Activated CD4-positive, alpha-beta memory T cell treated with anti-CD3 and anti-CD28 coated beads for 36 hours (primary cell): ENCODE measurements at regions not wholly inside any gene's neighbourhood (a gene's known extent, or its start where the extent isn't known, plus 50 kb on each side); places are given as distances from the start of the nearest gene placed in this dataset.

Source experiments
- CTCF ChIA-PET: fragments of 350-600 bp; sonication (Branson Sonifier 250); formaldehyde crosslinking; loops from one replicate; lab custom pipeline; 2021; ENCODE audit warnings: antibody characterized with exemption, inconsistent platforms; lab: Charles Lee
- POLR2A ChIA-PET: fragments of 350-600 bp; sonication (Branson Sonifier 250); formaldehyde crosslinking; loops from one replicate; lab custom pipeline; 2021; ENCODE audit warnings: antibody characterized with exemption; lab: Charles Lee
- DNase-seq: peaks from one replicate; pipeline ENCODE4 v3.0.0-alpha.2; 2020
- H3K27ac Mint-ChIP-seq: one replicate; pipeline ENCODE4 v1.8.0; 2021; ENCODE audit warnings: mixed read lengths
- H3K27me3 Mint-ChIP-seq: one replicate; pipeline ENCODE4 v1.8.0; 2021; ENCODE audit warnings: mixed read lengths
- H3K36me3 Mint-ChIP-seq: one replicate; pipeline ENCODE4 v1.8.0; 2021; ENCODE audit warnings: mixed read lengths
- H3K4me1 Mint-ChIP-seq: one replicate; pipeline ENCODE4 v1.8.0; 2021; ENCODE audit warnings: low read depth, mixed read lengths
- H3K4me3 Mint-ChIP-seq: one replicate; pipeline ENCODE4 v1.8.0; 2021; ENCODE audit warnings: mild to moderate bottlenecking, mixed read lengths
- H3K9me3 Mint-ChIP-seq: one replicate; pipeline ENCODE4 v1.8.0; 2021; ENCODE audit warnings: mixed read lengths
- intact Hi-C: fragments of 100-400 bp; cut with micrococcal nuclease; formaldehyde crosslinking; loops from one replicate; pipeline ENCODE4 v1.15.1; 2023

GRCh38 chr7:25482631-25483030, 254.3 kb upstream of the NPVF start:
- no peak for DNase-seq
- Mint-ChIP-seq H3K4me3 (no peak overlapping the region), H3K36me3 (no peaks in the 10 kb centered on the region), H3K27ac (no peak overlapping the region), H3K9me3 (no peaks in the 10 kb centered on the region), H3K4me1 (no peaks in the 10 kb centered on the region), H3K27me3 (no peaks in the 10 kb centered on the region)
- POLR2A ChIA-PET = no interaction called here
- intact Hi-C loops = no loop called here
- CTCF ChIA-PET = interaction anchor here (0.6 kb wide), 1 partner anchor 92 kb away, joined by 3 read pairs; no protein-coding TSS in a partner anchor

- intact Hi-C loops = no loop called here
- H3K9me3 Mint-ChIP-seq = no peaks in the 10 kb centered on the region
- CTCF ChIA-PET = no interaction called here
Measured at GRCh38 chr7:25485026-25485425, 256.7 kb upstream of the NPVF start.

GRCh38 chr7:25486656-25487055, 258.4 kb upstream of the NPVF start:
- no peaks in the 10 kb centered on the region for H3K27me3 Mint-ChIP-seq
- H3K4me3 Mint-ChIP-seq = no peak overlapping the region
- H3K4me1 Mint-ChIP-seq = no peaks in the 10 kb centered on the region
- intact Hi-C loops = no loop called here
- H3K36me3 Mint-ChIP-seq = no peaks in the 10 kb centered on the region
- ChIA-PET CTCF (interaction anchor here (1.2 kb wide), 1 partner anchor 8 kb away, joined by 3 read pairs; no protein-coding TSS in a partner anchor), POLR2A (no interaction called here)
- DNase-seq = no peak
- no peak overlapping the region for H3K27ac Mint-ChIP-seq
- no peaks in the 10 kb centered on the region for H3K9me3 Mint-ChIP-seq

More at GRCh38 chr7:25485026-25485425, 256.7 kb upstream of the NPVF start:
- no peak for DNase-seq
- no peaks in the 10 kb centered on the region for H3K4me1 Mint-ChIP-seq
- POLR2A ChIA-PET = interaction anchor here (0.5 kb wide), 1 partner anchor 823 kb away, joined by 3 read pairs; no protein-coding TSS in a partner anchor
- no peaks in the 10 kb centered on the region for H3K27me3 Mint-ChIP-seq
- H3K4me3 Mint-ChIP-seq = no peak overlapping the region
- no peaks in the 10 kb centered on the region for H3K36me3 Mint-ChIP-seq
- no peak overlapping the region for H3K27ac Mint-ChIP-seq

- intact Hi-C loops = no loop called here
- POLR2A ChIA-PET = no interaction called here
- no peak overlapping the region for H3K4me3 Mint-ChIP-seq
- DNase-seq = no peak
- no peaks in the 10 kb centered on the region for H3K27me3 Mint-ChIP-seq
- no peak overlapping the region for H3K27ac Mint-ChIP-seq
- no peaks in the 10 kb centered on the region for H3K36me3 Mint-ChIP-seq
- H3K4me1 Mint-ChIP-seq = peaks cover 8% of the 10 kb centered on the region
- no peaks in the 10 kb centered on the region for H3K9me3 Mint-ChIP-seq
- CTCF ChIA-PET = interaction anchor here (1.1 kb wide), 1 partner anchor 74 kb away, joined by 3 read pairs; no protein-coding TSS in a partner anchor
Measured at GRCh38 chr7:25493805-25494366, 265.6 kb upstream of the NPVF start.

- no peaks in the 10 kb centered on the region for H3K27me3 Mint-ChIP-seq
- H3K27ac Mint-ChIP-seq = no peak overlapping the region
- ChIA-PET CTCF (no interaction called here), POLR2A (no interaction called here)
- no peaks in the 10 kb centered on the region for H3K9me3 Mint-ChIP-seq
- intact Hi-C loops = no loop called here
- no peak overlapping the region for H3K4me3 Mint-ChIP-seq
- H3K36me3 Mint-ChIP-seq = no peaks in the 10 kb centered on the region
- peaks cover 8% of the 10 kb centered on the region for H3K4me1 Mint-ChIP-seq
- DNase-seq = no peak
Measured at GRCh38 chr7:25494896-25495295, 266.6 kb upstream of the NPVF start.

GRCh38 chr7:25495342-25496250, 267.3 kb upstream of the NPVF start:
- intact Hi-C loops = no loop called here
- DNase-seq = no peak
- ChIA-PET POLR2A (no interaction called here), CTCF (no interaction called here)
- Mint-ChIP-seq H3K4me3 (no peak overlapping the region), H3K27ac (no peak overlapping the region), H3K36me3 (no peaks in the 10 kb centered on the region), H3K9me3 (no peaks in the 10 kb centered on the region), H3K27me3 (no peaks in the 10 kb centered on the region), H3K4me1 (peaks cover 8% of the 10 kb centered on the region)

- peaks cover 2% of the 10 kb centered on the region for H3K27me3 Mint-ChIP-seq
- no peaks in the 10 kb centered on the region for H3K36me3 Mint-ChIP-seq
- H3K4me3 Mint-ChIP-seq = no peak overlapping the region
- intact Hi-C loops = no loop called here
- ChIA-PET CTCF (no interaction called here), POLR2A (no interaction called here)
- DNase-seq = no peak
- H3K9me3 Mint-ChIP-seq = no peaks in the 10 kb centered on the region
- peaks cover 8% of the 10 kb centered on the region for H3K4me1 Mint-ChIP-seq
- H3K27ac Mint-ChIP-seq = no peak overlapping the region
Measured at GRCh38 chr7:25496476-25497368, 268.4 kb upstream of the NPVF start.

GRCh38 chr7:25500393-25500921, 272.2 kb upstream of the NPVF start:
- Mint-ChIP-seq H3K27me3 (peaks cover 7% of the 10 kb centered on the region), H3K27ac (no peak overlapping the region), H3K36me3 (no peaks in the 10 kb centered on the region), H3K4me3 (no peak overlapping the region), H3K4me1 (peaks cover 8% of the 10 kb centered on the region), H3K9me3 (no peaks in the 10 kb centered on the region)
- ChIA-PET POLR2A (no interaction called here), CTCF (no interaction called here)
- DNase-seq = no peak
- intact Hi-C loops = no loop called here

- H3K27ac Mint-ChIP-seq = no peak overlapping the region
- ChIA-PET POLR2A (no interaction called here), CTCF (no interaction called here)
Measured at GRCh38 chr7:25503306-25503705, 275.0 kb upstream of the NPVF start.

GRCh38 chr7:25512061-25512687, 283.9 kb upstream of the NPVF start:
- no peak overlapping the region for H3K4me3 Mint-ChIP-seq
- no peak for DNase-seq
- H3K9me3 Mint-ChIP-seq = no peaks in the 10 kb centered on the region
- ChIA-PET CTCF (no interaction called here), POLR2A (no interaction called here)
- intact Hi-C loops = no loop called here
- H3K36me3 Mint-ChIP-seq = no peaks in the 10 kb centered on the region
- no peaks in the 10 kb centered on the region for H3K4me1 Mint-ChIP-seq
- no peaks in the 10 kb centered on the region for H3K27me3 Mint-ChIP-seq
- H3K27ac Mint-ChIP-seq = no peak overlapping the region

More at GRCh38 chr7:25503306-25503705, 275.0 kb upstream of the NPVF start:
- intact Hi-C loops = no loop called here
- Mint-ChIP-seq H3K4me1 (no peaks in the 10 kb centered on the region), H3K4me3 (no peak overlapping the region), H3K9me3 (no peaks in the 10 kb centered on the region), H3K36me3 (no peaks in the 10 kb centered on the region), H3K27me3 (peaks cover 7% of the 10 kb centered on the region)
- no peak for DNase-seq

- no peak overlapping the region for H3K27ac Mint-ChIP-seq
- H3K36me3 Mint-ChIP-seq = no peaks in the 10 kb centered on the region
- H3K4me1 Mint-ChIP-seq = peaks cover 4% of the 10 kb centered on the region
- intact Hi-C loops = no loop called here
- H3K27me3 Mint-ChIP-seq = no peaks in the 10 kb centered on the region
- no peak overlapping the region for H3K4me3 Mint-ChIP-seq
- DNase-seq = no peak
- POLR2A ChIA-PET = no interaction called here
- no peaks in the 10 kb centered on the region for H3K9me3 Mint-ChIP-seq
- CTCF ChIA-PET = no interaction called here
Measured at GRCh38 chr7:25515633-25516275, 287.5 kb upstream of the NPVF start.
